ACC112 (cell line): ENCODE measurements at regions not wholly inside any gene's neighbourhood (a gene's known extent, or its start where the extent isn't known, plus 50 kb on each side); places are given as distances from the start of the nearest gene placed in this dataset.
"Not testable (repeated sequence)": the region's sequence is repeated elsewhere in the genome, so short reads cannot be mapped to it uniquely, and the experiment has no call there.

Experiments
- H2AFZ ChIP-seq: fragments of 200-600 bp; sonication (generic); one replicate; pipeline ENCODE4 v1.6.0; 2017; ENCODE audit warnings: antibody characterized with exemption, low read length; ENCODE audit not compliant: unreplicated experiment
- H3K27ac ChIP-seq: fragments of 200-600 bp; sonication (generic); 2 replicates; pipeline ENCODE4 v1.5.1; 2014; ENCODE audit warnings: low read depth, mild to moderate bottlenecking, antibody characterized with exemption, low read length, moderate library complexity
- H3K27me3 ChIP-seq: fragments of 200-600 bp; sonication (generic); 2 replicates; pipeline ENCODE4 v1.6.1; 2014; ENCODE audit warnings: mild to moderate bottlenecking, antibody characterized with exemption, low read length, moderate library complexity, mixed read lengths; ENCODE audit not compliant: insufficient read depth
- H3K36me3 ChIP-seq: fragments of 200-600 bp; sonication (generic); 2 replicates; pipeline ENCODE4 v1.6.1; 2016; ENCODE audit warnings: mild to moderate bottlenecking, antibody characterized with exemption, low read length, moderate library complexity, mixed read lengths; ENCODE audit not compliant: insufficient read depth
- H3K4me1 ChIP-seq: fragments of 200-600 bp; sonication (generic); one replicate; pipeline ENCODE4 v1.6.1; 2016; ENCODE audit warnings: low read length, mixed read lengths; ENCODE audit not compliant: insufficient read depth, unreplicated experiment, control insufficient read depth
- H3K4me3 ChIP-seq: fragments of 200-600 bp; sonication (generic); 2 replicates; pipeline ENCODE4 v1.5.1; 2014; ENCODE audit warnings: mild to moderate bottlenecking, low read depth, low read length
- H3K79me2 ChIP-seq: fragments of 200-600 bp; sonication (generic); one replicate; pipeline ENCODE4 v1.6.0; 2016; ENCODE audit warnings: low read length; ENCODE audit not compliant: control insufficient read depth, unreplicated experiment, insufficient read depth

GRCh38 chr6:166806217-166806838 lies 150.0 kb downstream of the RNASET2 start:
- Histone ChIP-seq H3K36me3 (no peaks in the 10 kb centered on the region), H3K27me3 (peaks cover 7% of the 10 kb centered on the region; the same call in 1 of the 2 replicates), H3K79me2 (no peaks in the 10 kb centered on the region), H3K4me3 (no peak overlapping the region), H3K4me1 (no peaks in the 10 kb centered on the region), H2AFZ (no peak overlapping the region), H3K27ac (no peak overlapping the region)

- Histone ChIP-seq H2AFZ (no peak overlapping the region), H3K4me1 (no peaks in the 10 kb centered on the region), H3K27me3 (peaks cover 7% of the 10 kb centered on the region; the same call in 1 of the 2 replicates), H3K4me3 (no peak overlapping the region), H3K27ac (no peak overlapping the region), H3K36me3 (no peaks in the 10 kb centered on the region), H3K79me2 (no peaks in the 10 kb centered on the region)
Observed at GRCh38 chr6:166803471-166803870, 152.9 kb downstream of the RNASET2 start.

- Histone ChIP-seq H3K36me3 (no peaks in the 10 kb centered on the region), H2AFZ (no peak overlapping the region), H3K79me2 (no peaks in the 10 kb centered on the region), H3K27me3 (peaks cover 10% of the 10 kb centered on the region; the same call in 1 of the 2 replicates), H3K27ac (no peak overlapping the region), H3K4me1 (no peaks in the 10 kb centered on the region), H3K4me3 (no peak overlapping the region)
Observed at GRCh38 chr6:166802401-166802800, 153.9 kb downstream of the RNASET2 start.

GRCh38 chr6:166800137-166800536 lies 156.2 kb downstream of the RNASET2 start:
- no peaks in the 10 kb centered on the region for H3K36me3 ChIP-seq
- no peak overlapping the region for H2AFZ ChIP-seq
- no peaks in the 10 kb centered on the region for H3K4me1 ChIP-seq
- no peak overlapping the region for H3K27ac ChIP-seq
- no peaks in the 10 kb centered on the region for H3K79me2 ChIP-seq
- no peak overlapping the region for H3K4me3 ChIP-seq
- peaks cover 15% of the 10 kb centered on the region; the same call in 1 of the 2 replicates for H3K27me3 ChIP-seq

- Histone ChIP-seq H3K27ac (no peak overlapping the region), H3K36me3 (no peaks in the 10 kb centered on the region), H3K4me3 (no peak overlapping the region), H3K79me2 (no peaks in the 10 kb centered on the region), H3K27me3 (peaks cover 15% of the 10 kb centered on the region; the same call in 1 of the 2 replicates), H3K4me1 (no peaks in the 10 kb centered on the region), H2AFZ (no peak overlapping the region)
Observed at GRCh38 chr6:166798652-166799051, 157.7 kb downstream of the RNASET2 start.

- Histone ChIP-seq H3K4me3 (no peak overlapping the region), H2AFZ (no peak overlapping the region), H3K27me3 (0 out of 2 replicates have a peak, but pooled peaks cover 8% of the 10 kb centered on the region), H3K4me1 (no peaks in the 10 kb centered on the region), H3K36me3 (no peaks in the 10 kb centered on the region), H3K79me2 (no peaks in the 10 kb centered on the region), H3K27ac (no peak overlapping the region)
Observed at GRCh38 chr6:166796610-166797009, 159.7 kb downstream of the RNASET2 start.

- no peak overlapping the region for H3K4me3 ChIP-seq
- no peak overlapping the region for H2AFZ ChIP-seq
- no peaks in the 10 kb centered on the region for H3K4me1 ChIP-seq
- no peaks in the 10 kb centered on the region for H3K36me3 ChIP-seq
- H3K27ac ChIP-seq = no peak overlapping the region
- H3K27me3 ChIP-seq = 0 out of 2 replicates have a peak, but pooled peaks cover 8% of the 10 kb centered on the region
- H3K79me2 ChIP-seq = no peaks in the 10 kb centered on the region
Observed at GRCh38 chr6:166795879-166796278, 160.5 kb downstream of the RNASET2 start.

GRCh38 chr6:166790808-166791207 lies 163.8 kb upstream of the RPS6KA2 start:
- H3K79me2 ChIP-seq, H3K4me3 ChIP-seq, H3K27ac ChIP-seq, H3K27me3 ChIP-seq, H2AFZ ChIP-seq, H3K4me1 ChIP-seq, H3K36me3 ChIP-seq: not testable (repeated sequence)

- not testable (repeated sequence) for H3K4me3 ChIP-seq, H2AFZ ChIP-seq, H3K79me2 ChIP-seq
Observed at GRCh38 chr6:166788846-166789529, 161.9 kb upstream of the RPS6KA2 start.

GRCh38 chr6:166786704-166787293 lies 159.7 kb upstream of the RPS6KA2 start:
- Histone ChIP-seq H3K4me3 (no peak overlapping the region), H3K79me2 (no peaks in the 10 kb centered on the region), H2AFZ (no peak overlapping the region), H3K27me3 (peaks cover 11% of the 10 kb centered on the region; the same call in 1 of the 2 replicates), H3K4me1 (no peaks in the 10 kb centered on the region), H3K36me3 (no peaks in the 10 kb centered on the region), H3K27ac (no peak overlapping the region)

More at GRCh38 chr6:166788846-166789529, 161.9 kb upstream of the RPS6KA2 start:
- H3K27ac ChIP-seq, H3K36me3 ChIP-seq, H3K4me1 ChIP-seq: not testable (repeated sequence)
- H3K27me3 ChIP-seq = peaks cover 11% of the 10 kb centered on the region; the same call in 1 of the 2 replicates
